ENCODE measurements at regions not wholly inside any gene's neighbourhood (a gene's known extent, or its start where the extent isn't known, plus 50 kb on each side); places are given as distances from the start of the nearest gene placed in this dataset.

DNA sequence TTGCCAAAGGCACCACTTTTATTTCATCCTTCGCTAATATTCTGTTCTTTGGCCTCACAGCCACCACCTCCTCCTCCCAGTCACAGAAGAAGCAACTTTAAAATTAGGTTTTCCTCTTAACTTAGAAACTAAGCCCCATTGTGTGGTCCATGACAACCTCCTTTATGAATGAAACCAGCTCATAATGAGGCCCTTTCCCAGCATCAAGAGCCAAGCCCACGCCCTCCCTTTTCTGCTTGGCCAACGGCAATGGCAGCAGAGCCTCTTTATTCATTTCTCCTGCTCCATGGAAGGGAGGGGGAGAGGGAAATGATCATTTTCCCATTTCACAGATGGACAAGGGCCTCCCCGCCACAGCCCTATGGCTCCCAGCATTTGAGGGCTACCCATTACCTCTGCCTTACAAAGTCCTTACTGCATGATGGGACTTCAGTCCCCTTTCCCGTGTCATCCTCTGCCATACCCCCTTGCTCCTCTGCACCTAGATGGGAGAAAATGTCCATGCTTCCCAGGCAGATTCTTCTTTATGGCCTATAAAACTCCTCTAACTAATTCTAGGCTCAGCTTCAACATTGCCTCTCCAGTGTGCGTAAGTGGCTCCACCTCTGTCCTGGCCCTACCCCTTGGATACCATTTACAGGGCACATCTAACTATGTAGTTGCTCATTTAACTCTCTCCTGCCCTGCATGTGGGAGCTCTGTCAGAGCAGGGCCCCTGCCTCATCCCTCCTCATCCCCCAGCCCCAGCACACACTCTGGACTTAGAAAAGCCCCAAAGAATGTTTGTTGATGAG lies 475.5 kb downstream of the RPS24 start:
- H3K27me3 ChIP-seq (ENCODE audit: insufficient read depth, low read length), result no peaks in the 10 kb centered on the region
- H3K36me3 ChIP-seq (ENCODE audit: insufficient read depth, low read depth, low read length), result no peaks in the 10 kb centered on the region
- no peak overlapping the region for H3K4me3 ChIP-seq (ENCODE audit: low read length)
- no peak overlapping the region for H3K9ac ChIP-seq (ENCODE audit: low read depth, low read length)
- H3K4me1 ChIP-seq (ENCODE audit: insufficient read depth, low read length), result no peaks in the 10 kb centered on the region
- H3K27ac ChIP-seq (ENCODE audit: low read length), result no peak overlapping the region
- no peaks in the 10 kb centered on the region; the same call in 1 of the 2 replicates for H3K9me3 ChIP-seq (ENCODE audit: insufficient read depth, low read depth, low read length)

DNA sequence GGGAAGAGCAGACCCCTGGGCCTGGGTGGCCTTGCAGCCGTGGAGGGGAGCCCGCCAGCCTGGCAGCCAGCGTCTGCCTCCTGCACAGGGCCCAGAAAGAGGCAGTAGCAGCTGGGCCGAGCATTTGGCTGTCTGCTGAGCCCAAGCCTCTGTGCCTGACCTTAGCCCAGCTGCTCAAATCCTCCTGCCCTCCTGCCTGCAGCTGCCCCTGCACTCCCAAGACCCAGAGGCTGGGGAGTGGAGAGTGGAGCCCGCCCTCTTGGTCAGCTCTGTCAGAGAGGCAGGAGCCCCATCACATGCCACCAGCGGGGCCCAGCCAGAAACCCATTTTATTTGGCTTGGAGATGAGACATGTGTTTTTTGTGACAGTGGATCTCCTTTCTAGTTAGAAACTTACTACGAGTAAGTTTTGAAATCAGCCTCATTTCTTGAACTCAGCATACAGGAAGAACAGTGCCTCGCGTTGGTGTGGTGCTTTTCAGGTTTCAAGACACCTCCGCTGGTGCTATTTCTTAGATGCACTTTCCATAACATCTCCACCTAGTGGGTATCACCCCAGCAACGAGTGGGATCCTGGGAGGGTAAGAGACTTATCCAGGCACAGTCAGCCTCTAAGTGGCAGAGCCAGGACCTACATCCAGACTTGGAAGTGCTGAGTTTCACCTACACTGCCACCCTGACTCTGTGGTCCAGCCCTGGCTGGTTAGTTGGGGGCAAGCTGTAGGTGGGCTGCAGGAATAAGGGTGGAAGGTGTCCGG lies 477.1 kb downstream of the RPS24 start:
- no peaks in the 10 kb centered on the region for H3K36me3 ChIP-seq (ENCODE audit: insufficient read depth, low read depth, low read length)
- H3K9me3 ChIP-seq (ENCODE audit: insufficient read depth, low read depth, low read length), result no peaks in the 10 kb centered on the region; the same call in 1 of the 2 replicates
- no peak overlapping the region for H3K27ac ChIP-seq (ENCODE audit: low read length)
- H3K4me3 ChIP-seq (ENCODE audit: low read length), result no peak overlapping the region
- H3K9ac ChIP-seq (ENCODE audit: low read depth, low read length), result no peak overlapping the region
- no peaks in the 10 kb centered on the region for H3K27me3 ChIP-seq (ENCODE audit: insufficient read depth, low read length)
- no peaks in the 10 kb centered on the region for H3K4me1 ChIP-seq (ENCODE audit: insufficient read depth, low read length)

DNA sequence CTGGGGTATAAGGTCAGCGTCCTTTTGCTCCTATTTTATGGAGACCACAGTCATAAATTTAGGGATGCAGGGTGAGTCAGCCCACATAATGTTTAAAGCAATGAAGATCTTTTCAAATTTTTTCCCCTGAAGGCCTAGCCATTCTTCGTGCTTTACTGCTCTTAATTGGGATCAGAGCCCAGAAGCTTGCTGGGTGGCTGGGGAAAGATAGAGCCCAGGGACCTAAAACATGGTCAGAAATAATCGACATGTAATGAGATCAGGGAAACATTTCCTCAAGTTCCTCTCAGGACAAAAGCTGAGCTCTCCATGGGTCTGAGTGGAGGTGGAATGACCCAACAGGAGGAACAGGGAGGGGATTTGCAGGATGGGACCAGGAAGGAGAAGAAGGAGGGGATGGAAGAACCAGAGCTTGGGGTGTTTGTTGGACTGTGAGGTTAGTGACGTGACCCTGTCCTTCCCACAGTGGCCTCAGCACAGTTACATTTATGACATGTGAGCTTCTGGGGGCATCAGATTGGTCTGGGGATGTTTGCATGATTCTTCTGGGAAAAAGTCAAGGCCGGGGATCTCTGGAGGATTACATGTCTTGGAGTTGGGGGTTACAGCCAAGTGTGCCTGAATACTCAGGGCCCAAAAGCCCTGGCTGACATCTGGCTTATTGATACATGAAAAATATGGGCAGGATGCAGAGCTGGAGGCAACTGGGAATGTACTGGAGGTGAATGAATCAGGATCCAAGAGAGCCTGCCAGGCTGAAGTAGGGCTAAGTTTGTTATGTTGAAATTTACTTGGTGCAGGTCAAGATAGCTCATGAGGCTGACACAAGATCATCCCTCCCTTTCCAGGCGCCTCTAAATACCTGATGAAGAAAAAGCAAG lies 477.9 kb downstream of the RPS24 start:
- no peaks in the 10 kb centered on the region for H3K27me3 ChIP-seq (ENCODE audit: insufficient read depth, low read length)
- H3K9me3 ChIP-seq (ENCODE audit: insufficient read depth, low read depth, low read length), result no peaks in the 10 kb centered on the region
- H3K4me1 ChIP-seq (ENCODE audit: insufficient read depth, low read length), result no peaks in the 10 kb centered on the region
- no peak overlapping the region for H3K27ac ChIP-seq (ENCODE audit: low read length)
- no peak overlapping the region for H3K4me3 ChIP-seq (ENCODE audit: low read length)
- no peaks in the 10 kb centered on the region for H3K36me3 ChIP-seq (ENCODE audit: insufficient read depth, low read depth, low read length)
- H3K9ac ChIP-seq (ENCODE audit: low read depth, low read length), result no peak overlapping the region

DNA sequence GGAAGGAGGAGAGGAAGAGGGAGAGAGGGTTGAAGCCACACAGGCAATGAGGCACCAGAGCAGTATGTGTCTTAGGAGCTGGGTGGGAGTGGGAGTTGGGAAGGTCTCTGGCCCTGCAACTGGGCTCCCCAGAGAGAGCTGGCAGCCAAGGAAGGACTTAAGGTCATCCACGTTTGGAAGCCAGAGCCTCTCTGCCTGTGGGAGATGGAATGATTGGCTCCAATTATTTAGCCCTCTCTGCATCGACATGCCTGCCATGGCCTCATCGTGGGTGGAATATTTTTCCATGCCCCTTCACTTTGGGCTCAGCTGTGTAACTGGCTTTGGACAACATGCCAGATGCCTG lies 478.5 kb downstream of the RPS24 start:
- Histone ChIP-seq H3K4me3 (ENCODE audit: low read length) (no peak overlapping the region), H3K27me3 (ENCODE audit: insufficient read depth, low read length) (no peaks in the 10 kb centered on the region), H3K4me1 (ENCODE audit: insufficient read depth, low read length) (no peaks in the 10 kb centered on the region), H3K36me3 (ENCODE audit: insufficient read depth, low read depth, low read length) (no peaks in the 10 kb centered on the region), H3K9ac (ENCODE audit: low read depth, low read length) (no peak overlapping the region), H3K9me3 (ENCODE audit: insufficient read depth, low read depth, low read length) (no peaks in the 10 kb centered on the region), H3K27ac (ENCODE audit: low read length) (no peak overlapping the region)

GRCh38 chr10:78513330-78513729 lies 479.7 kb downstream of the RPS24 start:
- no peaks in the 10 kb centered on the region for H3K9me3 ChIP-seq (ENCODE audit: insufficient read depth, low read depth, low read length)
- H3K27ac ChIP-seq (ENCODE audit: low read length), result no peak overlapping the region
- no peak overlapping the region for H3K4me3 ChIP-seq (ENCODE audit: low read length)
- no peaks in the 10 kb centered on the region for H3K27me3 ChIP-seq (ENCODE audit: insufficient read depth, low read length)
- no peaks in the 10 kb centered on the region for H3K4me1 ChIP-seq (ENCODE audit: insufficient read depth, low read length)
- no peak overlapping the region for H3K9ac ChIP-seq (ENCODE audit: low read depth, low read length)
- no peaks in the 10 kb centered on the region for H3K36me3 ChIP-seq (ENCODE audit: insufficient read depth, low read depth, low read length)

- no peaks in the 10 kb centered on the region for H3K4me1 ChIP-seq (ENCODE audit: insufficient read depth, low read length)
- H3K4me3 ChIP-seq (ENCODE audit: low read length), result no peak overlapping the region
- H3K27me3 ChIP-seq (ENCODE audit: insufficient read depth, low read length), result no peaks in the 10 kb centered on the region
- H3K36me3 ChIP-seq (ENCODE audit: insufficient read depth, low read depth, low read length), result no peaks in the 10 kb centered on the region
- no peak overlapping the region for H3K9ac ChIP-seq (ENCODE audit: low read depth, low read length)
- H3K27ac ChIP-seq (ENCODE audit: low read length), result no peak overlapping the region
- H3K9me3 ChIP-seq (ENCODE audit: insufficient read depth, low read depth, low read length), result no peaks in the 10 kb centered on the region
These were observed 480.3 kb downstream of the RPS24 start for GRCh38 chr10:78513986-78514385.

GRCh38 chr10:78514459-78514858 lies 480.8 kb downstream of the RPS24 start:
- Histone ChIP-seq H3K9ac (ENCODE audit: low read depth, low read length) (no peak overlapping the region), H3K27me3 (ENCODE audit: insufficient read depth, low read length) (no peaks in the 10 kb centered on the region), H3K36me3 (ENCODE audit: insufficient read depth, low read depth, low read length) (no peaks in the 10 kb centered on the region), H3K4me1 (ENCODE audit: insufficient read depth, low read length) (no peaks in the 10 kb centered on the region), H3K9me3 (ENCODE audit: insufficient read depth, low read depth, low read length) (no peaks in the 10 kb centered on the region), H3K4me3 (ENCODE audit: low read length) (no peak overlapping the region), H3K27ac (ENCODE audit: low read length) (no peak overlapping the region)

GRCh38 chr10:78515038-78515872 lies 481.6 kb downstream of the RPS24 start:
- Histone ChIP-seq H3K4me3 (ENCODE audit: low read length) (no peak overlapping the region), H3K27ac (ENCODE audit: low read length) (no peak overlapping the region), H3K27me3 (ENCODE audit: insufficient read depth, low read length) (no peaks in the 10 kb centered on the region), H3K9ac (ENCODE audit: low read depth, low read length) (no peak overlapping the region), H3K4me1 (ENCODE audit: insufficient read depth, low read length) (no peaks in the 10 kb centered on the region), H3K36me3 (ENCODE audit: insufficient read depth, low read depth, low read length) (no peaks in the 10 kb centered on the region), H3K9me3 (ENCODE audit: insufficient read depth, low read depth, low read length) (no peaks in the 10 kb centered on the region)

DNA sequence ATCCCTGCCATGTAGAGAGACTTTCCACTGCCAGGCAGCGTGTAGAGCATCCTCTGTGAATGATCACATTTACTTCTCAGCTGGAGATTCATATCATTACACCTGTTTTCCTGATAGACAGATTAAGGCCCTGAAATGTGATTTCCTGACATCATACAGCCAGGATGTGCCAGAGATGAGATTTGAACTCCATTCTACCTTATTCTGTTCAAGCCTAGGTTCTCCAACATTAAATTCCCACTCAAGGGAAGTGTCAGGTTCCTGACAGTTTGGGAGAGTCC lies 482.1 kb downstream of the RPS24 start:
- H3K27ac ChIP-seq (ENCODE audit: low read length), result no peak overlapping the region
- no peaks in the 10 kb centered on the region for H3K36me3 ChIP-seq (ENCODE audit: insufficient read depth, low read depth, low read length)
- peaks cover under 1% of the 10 kb centered on the region; the same call in 1 of the 2 replicates for H3K4me1 ChIP-seq (ENCODE audit: insufficient read depth, low read length)
- H3K4me3 ChIP-seq (ENCODE audit: low read length), result no peak overlapping the region
- no peaks in the 10 kb centered on the region for H3K27me3 ChIP-seq (ENCODE audit: insufficient read depth, low read length)
- no peak overlapping the region for H3K9ac ChIP-seq (ENCODE audit: low read depth, low read length)
- no peaks in the 10 kb centered on the region for H3K9me3 ChIP-seq (ENCODE audit: insufficient read depth, low read depth, low read length)

GRCh38 chr10:78516236-78516635 lies 482.6 kb downstream of the RPS24 start:
- Histone ChIP-seq H3K4me1 (ENCODE audit: insufficient read depth, low read length) (peaks cover 5% of the 10 kb centered on the region; the same call in 1 of the 2 replicates), H3K27me3 (ENCODE audit: insufficient read depth, low read length) (no peaks in the 10 kb centered on the region), H3K9me3 (ENCODE audit: insufficient read depth, low read depth, low read length) (no peaks in the 10 kb centered on the region), H3K9ac (ENCODE audit: low read depth, low read length) (no peak overlapping the region), H3K36me3 (ENCODE audit: insufficient read depth, low read depth, low read length) (no peaks in the 10 kb centered on the region), H3K4me3 (ENCODE audit: low read length) (no peak overlapping the region), H3K27ac (ENCODE audit: low read length) (no peak overlapping the region)

DNA sequence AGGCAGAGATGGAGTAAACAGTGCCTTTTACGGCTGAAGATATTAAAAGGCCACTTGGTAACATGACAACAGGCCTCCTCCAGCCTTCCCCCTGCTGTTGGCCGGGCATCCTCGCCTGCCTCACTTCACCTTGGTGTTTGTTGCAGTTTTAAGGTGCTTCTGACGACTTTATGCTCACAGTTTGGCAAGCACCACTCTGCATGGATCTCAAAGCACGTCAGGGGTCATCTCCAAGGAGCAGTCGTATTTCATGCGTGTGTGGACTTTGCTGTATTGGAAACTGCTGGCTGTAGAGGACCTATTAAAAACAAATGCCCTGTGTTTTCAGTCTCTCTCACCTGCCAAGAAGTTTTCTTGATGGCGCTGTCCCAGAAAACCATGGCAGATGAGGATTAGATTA lies 483.1 kb downstream of the RPS24 start:
- H3K9me3 ChIP-seq (ENCODE audit: insufficient read depth, low read depth, low read length), result no peaks in the 10 kb centered on the region
- no peaks in the 10 kb centered on the region for H3K36me3 ChIP-seq (ENCODE audit: insufficient read depth, low read depth, low read length)
- no peaks in the 10 kb centered on the region for H3K27me3 ChIP-seq (ENCODE audit: insufficient read depth, low read length)
- no peak overlapping the region for H3K9ac ChIP-seq (ENCODE audit: low read depth, low read length)
- H3K27ac ChIP-seq (ENCODE audit: low read length), result no peak overlapping the region
- H3K4me3 ChIP-seq (ENCODE audit: low read length), result no peak overlapping the region
- peaks cover 5% of the 10 kb centered on the region; the same call in 1 of the 2 replicates for H3K4me1 ChIP-seq (ENCODE audit: insufficient read depth, low read length)

All from iPS-20b (cell line).